GM19467 (cell line): ENCODE measurements at regions not wholly inside any gene's neighbourhood (a gene's known extent, or its start where the extent isn't known, plus 50 kb on each side); places are given as distances from the start of the nearest gene placed in this dataset.
"Not testable (repeated sequence)": the region's sequence is repeated elsewhere in the genome, so short reads cannot be mapped to it uniquely, and the experiment has no call there.

Source experiments
- ATAC-seq: cut with Tn5 transposase; IDR thresholded peaks from one replicate; pipeline ENCODE4 v1.9.1; 2021; ENCODE audit warnings: mild to moderate bottlenecking, moderate library complexity; ENCODE audit not compliant: unreplicated experiment

- ATAC-seq: no peak
Measured at GRCh38 chr13:60936281-60936680, 479.4 kb downstream of the PCDH20 start.

GRCh38 chr13:60933638-60934037 is 482.0 kb downstream of the PCDH20 start:
- ATAC-seq: no peak

- ATAC-seq: no peak
Measured at GRCh38 chr13:60931858-60932546, 483.6 kb downstream of the PCDH20 start.

DNA sequence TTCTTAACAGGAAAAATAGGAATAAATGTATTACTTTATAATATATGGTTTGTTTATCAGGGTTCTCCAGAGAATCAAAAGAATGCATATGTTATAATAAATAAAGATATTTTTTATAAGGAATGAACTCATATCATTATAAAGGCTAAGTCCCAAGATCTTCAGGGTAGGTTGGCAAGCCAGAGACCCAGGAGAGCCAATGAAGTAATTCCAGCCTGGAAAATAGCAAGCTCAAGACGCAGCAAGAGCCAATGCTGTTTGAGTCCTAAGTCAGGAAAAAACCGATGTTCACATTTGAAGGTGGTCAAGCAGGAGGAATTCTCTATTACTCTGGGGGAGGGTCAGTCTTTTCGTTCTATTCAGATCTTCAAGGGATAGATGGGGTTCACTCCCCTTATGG is 490.0 kb downstream of the PCDH20 start:
- ATAC-seq: no peak

DNA sequence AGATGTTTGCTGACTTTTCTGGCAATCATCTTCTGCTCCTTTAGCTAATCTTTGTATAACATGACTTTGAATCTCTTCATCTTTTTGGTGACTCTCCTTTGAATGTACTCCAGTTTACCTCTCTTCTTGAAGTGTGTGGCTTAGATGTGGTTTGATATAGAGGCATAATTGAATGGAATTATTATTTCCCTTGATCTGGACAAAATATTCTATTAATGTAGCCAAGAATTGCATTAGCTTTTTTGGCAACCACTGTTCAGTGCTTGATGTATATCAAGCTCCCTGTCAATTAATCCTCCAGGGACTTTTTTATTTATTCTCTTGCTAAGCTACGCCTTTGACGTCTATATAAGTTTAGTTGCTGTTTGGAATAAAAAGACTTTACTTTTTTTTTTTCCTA is 490.8 kb downstream of the PCDH20 start:
- ATAC-seq: no peak

- no peak for ATAC-seq
Measured at GRCh38 chr13:60922576-60923231, 492.9 kb downstream of the PCDH20 start.

DNA sequence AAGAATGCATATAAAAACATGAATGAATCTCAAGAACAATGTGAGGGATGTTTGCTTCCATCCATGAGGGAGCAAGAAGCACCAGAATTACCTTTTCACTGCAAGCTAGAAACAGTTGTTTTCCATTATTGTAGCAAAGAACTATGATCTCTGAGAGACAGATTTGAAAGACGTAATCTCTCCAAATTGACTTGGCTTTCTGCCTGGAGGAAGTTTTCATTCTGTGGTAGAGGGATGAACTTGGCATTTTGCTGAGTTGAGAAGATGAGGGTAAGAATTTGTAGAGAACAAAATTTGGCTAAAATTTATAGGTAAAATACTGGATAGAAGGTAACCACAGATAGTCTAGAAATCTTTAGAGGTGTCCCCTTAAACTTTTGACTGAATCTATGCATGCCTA is 496.8 kb downstream of the TDRD3 start:
- ATAC-seq: no peak

DNA sequence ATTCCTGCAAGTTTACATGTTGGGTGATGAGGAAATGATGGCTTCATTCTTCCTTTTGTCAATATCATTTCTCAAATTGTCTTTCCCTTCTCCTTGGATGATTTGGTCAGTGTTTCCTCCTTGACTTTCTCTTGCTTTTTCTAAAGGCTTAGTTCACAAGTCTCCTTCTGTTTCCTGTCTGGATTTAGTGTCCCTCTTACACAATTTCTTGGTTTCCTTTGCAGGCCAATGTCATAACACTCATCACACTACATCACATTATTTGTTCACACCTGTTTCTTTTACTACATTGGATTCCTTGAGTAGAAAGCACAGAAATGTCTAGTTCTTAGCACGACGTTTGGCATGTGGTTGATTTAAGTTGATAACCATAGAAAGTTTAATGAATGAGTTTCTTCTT is 490.7 kb downstream of the TDRD3 start:
- ATAC-seq: no peak

DNA sequence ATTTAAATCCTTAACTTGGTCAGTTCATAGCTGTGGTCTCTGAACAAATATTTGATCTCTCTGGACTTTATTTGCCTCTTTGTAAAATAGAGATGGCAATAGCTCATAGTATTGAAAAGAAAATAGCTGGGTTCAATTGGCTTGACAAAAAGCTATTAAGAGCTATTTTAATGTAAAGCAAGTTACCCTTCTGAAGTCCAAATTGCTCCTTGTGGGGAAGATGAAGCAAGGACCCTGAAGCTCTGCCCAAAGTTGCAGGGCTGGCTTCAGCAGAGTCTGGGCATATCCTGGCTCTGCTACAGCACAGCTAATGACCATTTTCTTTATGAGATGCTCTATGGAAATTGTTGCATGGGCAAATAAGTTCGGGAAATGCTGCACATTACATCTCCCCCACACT is 484.5 kb downstream of the TDRD3 start:
- no peak for ATAC-seq

GRCh38 chr13:60873116-60873515 is 476.1 kb downstream of the TDRD3 start:
- no peak for ATAC-seq

- no peak for ATAC-seq
Measured at GRCh38 chr13:60869941-60870613, 473.1 kb downstream of the TDRD3 start.

DNA sequence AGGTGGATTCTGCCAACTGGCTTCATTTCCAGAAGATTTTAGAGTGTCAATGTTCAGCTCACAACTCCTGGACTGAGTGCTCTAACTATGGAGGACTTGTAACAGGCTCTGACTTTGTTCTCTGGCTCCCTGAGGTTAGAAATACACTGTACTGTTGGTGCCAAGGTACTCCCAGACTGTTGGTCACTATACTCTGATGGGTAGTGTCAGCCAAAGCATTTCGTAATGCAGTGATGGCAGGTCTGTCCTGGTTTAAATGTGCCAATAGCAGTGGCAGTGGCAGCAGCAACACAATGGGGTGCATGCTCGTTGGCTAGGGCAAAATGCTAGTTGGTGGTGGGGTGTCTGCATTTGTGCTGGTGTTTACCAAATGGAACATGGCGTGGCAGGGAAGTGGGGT is 472.2 kb downstream of the TDRD3 start:
- ATAC-seq: no peak

DNA sequence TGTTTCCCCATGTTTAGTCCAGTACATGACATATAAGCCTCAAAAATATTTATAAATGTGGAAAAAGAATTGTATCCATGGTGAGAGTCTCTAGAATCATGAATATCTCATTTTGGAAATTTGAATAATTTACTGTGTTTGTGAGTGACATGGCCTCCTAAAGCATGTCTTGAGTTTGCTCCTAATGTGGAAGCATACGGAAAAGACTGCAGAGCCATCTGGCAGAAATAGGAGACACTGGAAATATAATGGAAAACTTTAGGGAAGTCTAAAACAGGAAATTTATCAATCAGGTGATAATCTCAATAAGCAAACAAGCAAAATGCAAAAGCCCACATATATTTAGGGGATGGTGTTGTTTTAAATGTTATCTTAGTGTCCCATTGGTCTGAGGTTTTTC is 465.0 kb downstream of the TDRD3 start:
- no peak for ATAC-seq

DNA sequence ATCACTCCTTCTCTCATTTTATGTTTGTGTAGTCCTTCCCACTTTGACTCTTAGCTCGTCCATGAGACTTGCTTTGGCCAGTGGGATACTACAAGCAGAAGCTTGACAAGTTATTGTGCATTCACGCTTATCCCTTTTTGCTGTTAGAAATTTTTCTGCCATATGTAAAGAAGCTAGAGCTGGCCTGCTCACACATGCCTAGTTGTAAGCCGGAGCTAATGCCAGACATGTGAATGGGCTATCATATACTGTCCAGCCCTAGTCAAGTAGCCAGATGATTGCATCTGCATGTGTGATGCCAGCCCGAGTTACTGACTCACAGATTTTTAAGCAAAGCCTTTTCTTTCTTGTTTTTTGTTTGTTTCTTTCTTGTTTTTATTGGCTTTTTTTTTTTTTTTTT is 460.7 kb downstream of the TDRD3 start:
- ATAC-seq: no peak

- ATAC-seq: no peak
Measured at GRCh38 chr13:60852886-60853285, 455.9 kb downstream of the TDRD3 start.

DNA sequence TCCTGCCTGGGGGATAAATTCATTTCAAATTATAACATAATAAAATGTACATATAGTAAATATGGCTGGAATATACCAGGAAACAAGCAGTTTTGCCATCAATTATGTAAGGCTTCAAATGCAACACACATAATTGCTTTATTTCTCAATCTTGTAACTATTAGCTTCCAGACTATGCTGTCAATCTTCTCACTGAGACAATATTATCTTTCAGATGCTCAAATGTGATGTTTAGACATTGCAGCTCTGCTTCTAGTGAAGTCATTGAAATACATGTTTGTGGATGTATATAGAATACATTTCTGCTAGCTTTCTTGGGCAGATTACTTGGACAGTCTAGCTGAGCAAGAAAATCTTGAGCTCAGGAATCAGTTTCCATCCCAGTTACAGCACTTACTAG is 454.4 kb downstream of the TDRD3 start:
- ATAC-seq: no peak

- ATAC-seq: no peak
Measured at GRCh38 chr13:60850526-60850925, 453.5 kb downstream of the TDRD3 start.

DNA sequence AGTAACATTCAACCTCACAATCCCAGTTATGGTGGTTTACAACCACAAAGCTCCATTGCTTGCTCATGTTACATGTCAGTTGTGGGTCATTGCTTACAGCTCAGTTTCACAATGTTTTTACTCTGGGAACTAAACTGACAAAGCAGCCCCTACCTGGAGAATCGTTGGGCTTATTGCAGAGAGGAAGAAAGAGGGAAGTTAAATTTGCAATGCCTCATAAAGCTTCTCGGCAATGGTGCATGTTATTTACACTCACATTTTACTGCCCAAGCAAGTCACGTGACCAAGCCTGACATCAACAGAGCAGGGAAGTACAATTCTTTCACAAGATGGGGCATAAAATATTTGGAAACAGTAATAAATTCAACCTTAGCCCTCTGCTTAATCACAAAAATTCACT is 441.6 kb downstream of the TDRD3 start:
- ATAC-seq: no peak

DNA sequence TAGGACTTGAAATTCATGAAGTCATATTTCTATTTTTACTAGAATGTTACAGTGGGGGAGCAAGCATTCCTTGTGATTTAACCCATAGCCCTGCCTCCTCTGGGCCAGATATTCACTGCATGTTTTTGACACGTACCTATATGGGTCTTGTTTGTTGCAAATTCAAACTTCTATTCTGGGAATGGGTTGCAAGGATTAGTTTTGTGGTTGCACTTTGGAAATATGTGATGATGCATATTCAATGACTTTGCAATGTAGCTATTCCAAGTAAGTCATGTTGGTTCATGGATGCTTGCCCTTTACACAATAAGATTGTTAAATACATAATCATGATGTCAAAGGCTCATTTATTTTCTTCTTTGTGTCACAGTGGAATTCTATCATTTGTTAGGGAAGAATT is 440.8 kb downstream of the TDRD3 start:
- no peak for ATAC-seq

DNA sequence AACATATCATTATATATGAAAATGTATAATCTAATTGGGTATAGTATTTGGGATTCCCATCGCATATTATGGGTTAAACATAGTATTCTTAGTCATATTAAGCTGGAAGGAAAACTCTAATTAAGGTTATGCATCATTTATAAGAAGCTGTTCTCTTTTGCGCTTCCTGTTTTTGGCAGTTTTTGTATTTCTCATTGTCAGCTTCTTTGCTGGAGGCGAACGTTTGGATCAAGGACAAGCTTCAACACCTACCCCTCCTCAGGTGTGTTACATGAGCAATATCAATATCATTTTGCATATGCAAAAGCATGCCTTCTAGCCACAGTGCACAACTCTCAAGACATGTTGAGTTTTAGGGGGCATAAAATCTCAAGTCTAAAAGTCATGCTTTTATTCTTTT is 439.8 kb downstream of the TDRD3 start:
- no peak for ATAC-seq

DNA sequence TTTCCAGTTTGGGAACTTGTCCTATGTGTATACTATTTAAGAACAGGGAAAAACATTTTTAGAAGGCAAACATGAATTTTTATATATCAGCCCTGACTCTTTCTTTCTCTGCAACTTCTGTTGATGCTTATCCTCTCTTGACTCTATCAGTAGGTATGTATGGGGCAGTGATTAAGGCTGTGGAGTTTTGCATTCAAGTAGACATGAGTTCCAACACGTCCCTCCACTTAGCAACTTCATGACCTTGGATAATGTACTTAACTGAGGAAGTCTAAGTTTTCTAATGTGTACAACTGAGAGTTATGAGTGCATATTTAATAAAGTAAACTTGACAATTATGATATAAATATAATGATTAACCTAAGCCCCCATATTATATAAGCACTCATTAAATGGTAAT is 414.6 kb downstream of the TDRD3 start:
- no peak for ATAC-seq

DNA sequence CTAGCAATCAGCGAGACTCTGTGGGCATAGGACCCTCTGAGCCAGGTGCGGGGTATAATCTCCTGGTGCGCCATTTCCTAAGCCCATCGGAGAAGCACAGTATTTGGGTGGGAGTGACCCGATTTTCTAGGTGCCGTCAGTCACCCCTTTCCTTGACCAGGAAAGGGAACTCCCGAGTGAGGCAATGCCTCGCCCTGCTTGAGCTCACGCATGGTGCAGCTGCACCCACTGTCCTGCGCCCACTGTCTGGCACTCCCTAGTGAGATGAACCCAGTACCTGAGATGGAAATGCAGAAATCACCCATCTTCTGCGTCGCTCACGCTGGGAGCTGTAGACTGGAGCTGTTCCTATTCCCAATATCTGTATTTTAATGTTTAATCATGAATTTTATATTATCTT is 408.6 kb downstream of the TDRD3 start:
- ATAC-seq: not testable (repeated sequence)
